H1 (cell line): ENCODE measurements at regions not wholly inside any gene's neighbourhood (a gene's known extent, or its start where the extent isn't known, plus 50 kb on each side); places are given as distances from the start of the nearest gene placed in this dataset.
"Not testable (repeated sequence)": the region's sequence is repeated elsewhere in the genome, so short reads cannot be mapped to it uniquely, and the experiment has no call there.

ENCODE experiments used
- CTCF ChIA-PET: fragments of 300-600 bp; sonication (Branson Sonifier 250); formaldehyde crosslinking; loops from one replicate; lab custom pipeline; 2021; ENCODE audit not compliant: partially characterized antibody; lab: Charles Lee
- POLR2A ChIA-PET: fragments of 300-600 bp; sonication (Branson Sonifier 250); formaldehyde crosslinking; loops from one replicate; lab custom pipeline; 2021; ENCODE audit warnings: inconsistent platforms; ENCODE audit not compliant: partially characterized antibody; lab: Charles Lee
- DNase-seq, 2 experiments: peaks; one replicate each; pipeline versions ENCODE4 v3.0.0 to v3.0.0-alpha.2; 2010 to 2022; ENCODE audit warnings: low spot score in 2 of 2, low read depth in 1 of 2, mixed read lengths in 1 of 2
- FAIRE-seq: peaks from 2 replicates; lab custom pipeline; 2011; peaks lifted over from hg19 to GRCh38; lab: Jason Lieb, UNC
- H2AFZ ChIP-seq: 2 replicates; pipeline ENCODE4 v1.8.1; 2012; ENCODE audit warnings: low read length, inconsistent platforms
- H2AK5ac ChIP-seq: 2 replicates; pipeline ENCODE4 v1.6.1; 2013; ENCODE audit warnings: low read depth, low read length
- H2BK120ac ChIP-seq: replicated peaks from 2 replicates; pipeline ENCODE3; 2013; ENCODE audit warnings: low read depth, low read length, inconsistent platforms
- H2BK12ac ChIP-seq: 2 replicates; pipeline ENCODE4 v1.6.1; 2013; ENCODE audit warnings: low read depth, low read length
- H2BK15ac ChIP-seq: 2 replicates; pipeline ENCODE4 v1.6.1; 2013; ENCODE audit warnings: low read length
- H2BK20ac ChIP-seq: 2 replicates; pipeline ENCODE4 v1.6.1; 2013; ENCODE audit warnings: low read length
- H2BK5ac ChIP-seq: 2 replicates; pipeline ENCODE4 v1.6.1; 2013; ENCODE audit warnings: low read depth, low read length
- H3K14ac ChIP-seq: 2 replicates; pipeline ENCODE4 v1.6.1; 2013; ENCODE audit warnings: inconsistent platforms; ENCODE audit not compliant: insufficient read length
- H3K18ac ChIP-seq: 2 replicates; pipeline ENCODE4 v1.6.1; 2013; ENCODE audit warnings: low read length; ENCODE audit errors: extremely low read depth
- H3K23ac ChIP-seq: 2 replicates; pipeline ENCODE4 v1.6.1; 2013; ENCODE audit warnings: inconsistent platforms; ENCODE audit not compliant: insufficient read length
- H3K23me2 ChIP-seq: 2 replicates; pipeline ENCODE4 v1.6.1; 2013; ENCODE audit warnings: low read depth, low read length
- H3K27ac ChIP-seq: 2 replicates; pipeline ENCODE4 v1.6.1; 2011; ENCODE audit warnings: low read depth, low read length, inconsistent platforms
- H3K27me3 ChIP-seq, 4 experiments: replicated peaks in 1 of 4; 1 replicate in 1 of 4; 2 replicates in 3 of 4; pipeline versions ENCODE4 v1.6.1 to v1.8.1; 2011 to 2013; ENCODE audit warnings: low read length in 3 of 4, mild to moderate bottlenecking in 3 of 4, inconsistent platforms in 2 of 4, mixed read lengths in 2 of 4, moderate library complexity in 1 of 4; ENCODE audit not compliant: control insufficient read depth in 3 of 4, insufficient read depth in 3 of 4; ENCODE audit errors: extremely low read depth in 1 of 4
- H3K36me3 ChIP-seq, 4 experiments: 2 replicates each; pipeline versions ENCODE4 v1.6.1 to v1.8.1; 2011 to 2013; ENCODE audit warnings: mild to moderate bottlenecking in 4 of 4, low read length in 3 of 4, moderate library complexity in 2 of 4, control low read depth in 1 of 4, inconsistent platforms in 1 of 4; ENCODE audit not compliant: insufficient read depth in 4 of 4, control insufficient read depth in 2 of 4
- H3K4ac ChIP-seq: replicated peaks from 2 replicates; pipeline ENCODE3; 2013; ENCODE audit warnings: low read length, low read depth, mixed read lengths, inconsistent platforms; ENCODE audit not compliant: insufficient read length
- H3K4me1 ChIP-seq, 4 experiments: replicated peaks in 1 of 4; 1 replicate in 1 of 4; 2 replicates in 3 of 4; pipeline versions ENCODE4 v1.6.1 to v1.8.1; 2011 to 2013; ENCODE audit warnings: low read length in 3 of 4, inconsistent platforms in 2 of 4, mixed read lengths in 1 of 4; ENCODE audit not compliant: insufficient read depth in 4 of 4, control insufficient read depth in 3 of 4
- H3K4me2 ChIP-seq, 2 experiments: 2 replicates each; pipeline versions ENCODE4 v1.6.1 to v1.8.1; 2011 to 2013; ENCODE audit warnings: low read depth in 2 of 2, low read length in 2 of 2, control low read depth in 1 of 2, inconsistent platforms in 1 of 2, mild to moderate bottlenecking in 1 of 2; ENCODE audit not compliant: insufficient read depth in 1 of 2
- H3K4me3 ChIP-seq, 4 experiments: fragments of 200-600, 300-600 bp in 1 of 4; sonication (generic), shearing (Covaris generic), sonication (Bioruptor Twin) in 1 of 4; 2 replicates each; pipeline versions ENCODE4 v1.5.1 to v1.8.1; 2011 to 2016; ENCODE audit warnings: low read length in 4 of 4, low read depth in 3 of 4, control low read depth in 2 of 4, inconsistent platforms in 2 of 4, mild to moderate bottlenecking in 2 of 4, mixed read lengths in 1 of 4, moderate library complexity in 1 of 4; ENCODE audit not compliant: insufficient read depth in 2 of 4; ENCODE audit errors: extremely low read depth in 1 of 4
- H3K56ac ChIP-seq: replicated peaks from 2 replicates; pipeline ENCODE3; 2013; ENCODE audit warnings: low read depth, mild to moderate bottlenecking, mixed read lengths, low read length, inconsistent platforms; ENCODE audit not compliant: insufficient read length
- H3K79me1 ChIP-seq: 2 replicates; pipeline ENCODE4 v1.6.1; 2013; ENCODE audit warnings: low read depth, low read length, control low read depth
- H3K79me2 ChIP-seq, 2 experiments: 2 replicates each; pipeline versions ENCODE4 v1.6.1 to v1.8.1; 2012 to 2013; ENCODE audit warnings: low read length in 2 of 2, mild to moderate bottlenecking in 2 of 2, inconsistent platforms in 1 of 2; ENCODE audit not compliant: insufficient read depth in 2 of 2, control insufficient read depth in 1 of 2
- H3K9ac ChIP-seq, 4 experiments: replicated peaks in 1 of 4; 1 replicate in 1 of 4; 2 replicates in 3 of 4; pipeline versions ENCODE4 v1.6.1 to v1.8.1; 2011 to 2013; ENCODE audit warnings: low read depth in 3 of 4, low read length in 3 of 4, control low read depth in 2 of 4, mild to moderate bottlenecking in 2 of 4, moderate library complexity in 2 of 4, inconsistent platforms in 1 of 4; ENCODE audit errors: extremely low read depth in 1 of 4
- H3K9me3 ChIP-seq, 2 experiments: 2 replicates each; pipeline versions ENCODE4 v1.6.1 to v1.8.1; 2012 to 2013; ENCODE audit warnings: mild to moderate bottlenecking in 2 of 2, moderate library complexity in 2 of 2, control low read depth in 1 of 2, inconsistent platforms in 1 of 2, low read depth in 1 of 2, low read length in 1 of 2, mixed read lengths in 1 of 2; ENCODE audit not compliant: insufficient read depth in 2 of 2
- H4K20me1 ChIP-seq, 2 experiments: replicated peaks in 1 of 2; 2 replicates each; pipeline versions ENCODE3 to v1.8.1; 2011 to 2013; ENCODE audit warnings: inconsistent platforms in 2 of 2, low read length in 2 of 2, mild to moderate bottlenecking in 1 of 2; ENCODE audit not compliant: insufficient read depth in 2 of 2, control insufficient read depth in 1 of 2
- H4K5ac ChIP-seq: 2 replicates; pipeline ENCODE4 v1.6.1; 2013; ENCODE audit warnings: low read length, low read depth, mixed read lengths, inconsistent platforms; ENCODE audit not compliant: insufficient read length
- H4K8ac ChIP-seq: 2 replicates; pipeline ENCODE4 v1.8.0; 2013; ENCODE audit warnings: mild to moderate bottlenecking, moderate library complexity, low read length, inconsistent platforms; ENCODE audit not compliant: insufficient read depth; ENCODE audit errors: extremely low read depth
- H4K91ac ChIP-seq: replicated peaks from 2 replicates; pipeline ENCODE3; 2013; ENCODE audit warnings: low read length, mixed read lengths, inconsistent platforms; ENCODE audit not compliant: insufficient read length
- WGBS, 2 experiments: shearing (Covaris generic) in 1 of 2; methylation state at CpG; one replicate each; pipeline versions ENCODE4 v1.1.6 to v1.1.7; 2013 to 2015; ENCODE audit warnings: low lambda C conversion rate in 2 of 2, mixed read lengths in 2 of 2, inconsistent platforms in 1 of 2, low coverage in 1 of 2, missing lambda C conversion rate in 1 of 2; ENCODE audit not compliant: insufficient replicate concordance in 2 of 2, insufficient coverage in 1 of 2, insufficient read length in 1 of 2; ENCODE audit errors: extremely low coverage in 1 of 2, missing lambda C conversion rate in 1 of 2; 5-methylcytosine and 5-hydroxymethylcytosine counted together

DNA sequence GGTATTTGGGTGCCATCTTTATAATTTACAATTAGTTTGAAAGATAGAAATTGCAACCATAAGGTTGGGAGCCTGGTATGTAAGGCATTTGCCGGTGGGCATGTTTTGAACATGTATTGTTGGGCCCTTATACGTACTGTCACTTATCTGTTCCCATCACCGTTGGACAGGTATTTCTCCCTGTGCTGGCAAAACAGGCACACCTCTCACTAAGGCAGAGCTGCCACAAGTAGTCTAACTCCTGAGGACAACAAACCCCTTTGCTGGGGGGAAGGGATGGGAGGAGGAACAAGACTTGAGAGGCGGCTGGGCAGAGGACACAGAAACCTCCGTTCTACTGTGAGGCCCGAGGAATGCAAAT, 52.0 kb upstream of the NEK3 start:
- H4K8ac ChIP-seq, POLR2A ChIA-PET, H4K91ac ChIP-seq, H3K27ac ChIP-seq, H2AK5ac ChIP-seq, H4K20me1 ChIP-seq, H3K36me3 ChIP-seq, DNase-seq, H3K27me3 ChIP-seq, H2BK12ac ChIP-seq, H3K4ac ChIP-seq, H3K79me2 ChIP-seq, H3K4me3 ChIP-seq, H3K56ac ChIP-seq, H2BK120ac ChIP-seq, H3K23me2 ChIP-seq, H4K5ac ChIP-seq, H3K14ac ChIP-seq, H2AFZ ChIP-seq, H3K9me3 ChIP-seq, H3K4me1 ChIP-seq, H2BK15ac ChIP-seq, H2BK20ac ChIP-seq, H3K4me2 ChIP-seq, H3K23ac ChIP-seq, CTCF ChIA-PET, H3K79me1 ChIP-seq, FAIRE-seq, H2BK5ac ChIP-seq, H3K9ac ChIP-seq: not testable (repeated sequence)
- H3K18ac ChIP-seq = peak overlapping the region; percentile 15; the same call in 1 of the 2 replicates
- WGBS, 2 experiments = 72% methylated on average over 6 of the region's 6 CpGs; no CpG with 5 or more reads in 1 of the 2 experiments

DNA sequence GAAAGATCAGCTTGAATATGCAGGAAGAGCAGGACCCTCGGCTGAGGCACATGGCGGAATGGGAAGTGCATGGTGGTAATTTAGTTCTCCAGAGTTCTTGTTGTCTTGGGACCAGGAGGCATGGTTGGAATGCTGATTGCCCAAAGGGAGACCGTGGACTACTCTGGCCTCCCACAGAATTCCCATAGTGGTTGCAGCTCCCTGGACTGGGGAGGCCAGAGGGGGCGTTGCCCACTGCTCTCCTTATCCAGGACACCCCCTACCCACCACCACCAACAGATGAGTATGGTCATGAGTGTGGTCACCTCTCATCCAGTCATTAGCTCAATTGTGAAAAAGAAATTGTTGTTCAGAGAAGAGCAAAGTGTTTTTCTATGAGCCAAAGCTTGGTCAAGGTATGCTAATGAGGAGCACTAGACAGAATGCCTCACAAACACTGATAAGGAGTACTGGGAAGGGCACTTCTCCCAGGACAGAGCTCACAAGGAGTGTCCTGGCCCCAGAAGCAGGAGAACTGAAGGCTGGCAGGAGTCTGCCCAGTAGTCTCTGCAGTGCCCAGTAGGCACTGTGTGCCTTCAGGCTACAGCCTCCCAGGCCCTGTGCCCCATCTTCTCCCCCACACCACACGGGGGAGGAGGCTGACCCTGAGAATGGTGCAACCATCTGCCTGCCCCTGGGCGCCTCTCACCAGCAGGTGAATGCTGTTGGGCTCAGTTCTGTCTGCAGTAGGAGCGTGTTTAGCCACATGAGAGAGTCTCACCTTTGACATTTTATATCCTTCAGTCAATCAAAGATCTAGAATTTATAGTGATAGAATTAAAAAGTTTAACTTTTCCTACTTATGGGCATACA, 51.4 kb upstream of the NEK3 start:
- H2AFZ ChIP-seq, H3K9me3 ChIP-seq, FAIRE-seq, H2BK5ac ChIP-seq, H3K23ac ChIP-seq, POLR2A ChIA-PET, H3K4me1 ChIP-seq, H3K4ac ChIP-seq, H3K9ac ChIP-seq, H3K79me1 ChIP-seq, H2BK12ac ChIP-seq, H3K4me2 ChIP-seq, CTCF ChIA-PET, H4K20me1 ChIP-seq, H3K14ac ChIP-seq, H3K79me2 ChIP-seq, H3K36me3 ChIP-seq, H4K8ac ChIP-seq, H2AK5ac ChIP-seq, H2BK15ac ChIP-seq, H3K18ac ChIP-seq, H3K23me2 ChIP-seq, H3K27ac ChIP-seq, H3K4me3 ChIP-seq, H3K56ac ChIP-seq, H3K27me3 ChIP-seq, H2BK20ac ChIP-seq, DNase-seq, H4K91ac ChIP-seq, H4K5ac ChIP-seq, H2BK120ac ChIP-seq: not testable (repeated sequence)
- 94% methylated on average over 5 of the region's 7 CpGs; no CpG with 5 or more reads in 1 of the 2 experiments for WGBS, 2 experiments
